OCI-LY7 (cell line): ENCODE measurements at regions not wholly inside any gene's neighbourhood (a gene's known extent, or its start where the extent isn't known, plus 50 kb on each side); places are given as distances from the start of the nearest gene placed in this dataset.

Source experiments
- BruUV-seq: library from RNA; stranded (reverse); fragments of 400-500 nt; replicated peaks from 2 replicates; lab custom pipeline; 2021; lab: Mats Ljungman, UMichigan
- CTCF ChIA-PET: fragments of 300-600 bp; sonication (Branson Sonifier 250); formaldehyde crosslinking; loops from one replicate; lab custom pipeline; 2022; ENCODE audit warnings: antibody characterized with exemption; ENCODE audit not compliant: unreplicated experiment; lab: Charles Lee
- POLR2A ChIA-PET: fragments of 300-600 bp; sonication (Branson Sonifier 250); formaldehyde crosslinking; loops from one replicate; lab custom pipeline; 2022; ENCODE audit warnings: antibody characterized with exemption; lab: Charles Lee
- DNase-seq: peaks from one replicate; pipeline ENCODE4 v3.0.0-alpha.2; 2015; ENCODE audit warnings: low spot score
- H2AFZ ChIP-seq: fragments of 200-600 bp; sonication (generic), shearing (Covaris generic); 2 replicates; pipeline ENCODE4 v1.6.1; 2014; ENCODE audit warnings: mild to moderate bottlenecking, antibody characterized with exemption, low read length, moderate library complexity
- H3K27ac ChIP-seq: fragments of 200-600 bp; sonication (generic); 2 replicates; pipeline ENCODE4 v1.5.1; 2014; ENCODE audit warnings: mixed run types, low read depth, mild to moderate bottlenecking, moderate library complexity, low read length, inconsistent platforms; ENCODE audit not compliant: poor library complexity, severe bottlenecking
- H3K36me3 ChIP-seq: fragments of 200-600 bp; sonication (generic); 2 replicates; pipeline ENCODE4 v1.6.1; 2014; ENCODE audit warnings: mild to moderate bottlenecking, antibody characterized with exemption, low read length, moderate library complexity, mixed read lengths; ENCODE audit not compliant: insufficient read depth
- H3K4me1 ChIP-seq: fragments of 200-600 bp; sonication (generic); 2 replicates; pipeline ENCODE4 v1.5.1; 2014; ENCODE audit warnings: mild to moderate bottlenecking, low read length; ENCODE audit not compliant: insufficient read depth, poor library complexity, severe bottlenecking
- H3K4me2 ChIP-seq: fragments of 200-600 bp; sonication (generic); 2 replicates; pipeline ENCODE4 v1.6.1; 2014; ENCODE audit warnings: mild to moderate bottlenecking, low read length
- H3K4me3 ChIP-seq: fragments of 200-600 bp; sonication (generic); 2 replicates; pipeline ENCODE4 v1.5.1; 2014; ENCODE audit warnings: mild to moderate bottlenecking, low read depth, low read length; ENCODE audit not compliant: poor library complexity, severe bottlenecking
- H3K79me2 ChIP-seq: fragments of 200-600 bp; sonication (generic); 2 replicates; pipeline ENCODE4 v1.6.1; 2016; ENCODE audit warnings: low read depth, mild to moderate bottlenecking, low read length, moderate library complexity, mixed read lengths; ENCODE audit not compliant: insufficient read depth
- H3K9me2 ChIP-seq: fragments of 200-600 bp; sonication (generic); 2 replicates; pipeline ENCODE4 v1.6.1; 2016; ENCODE audit warnings: mild to moderate bottlenecking, low read length, mixed read lengths; ENCODE audit not compliant: insufficient read depth
- H3K9me3 ChIP-seq: fragments of 200-600 bp; sonication (generic); 2 replicates; pipeline ENCODE4 v1.6.1; 2014; ENCODE audit warnings: mild to moderate bottlenecking, mixed run types, low read length, mixed read lengths
- H4K20me1 ChIP-seq: fragments of 200-600 bp; sonication (generic); 2 replicates; pipeline ENCODE4 v1.6.1; 2014; ENCODE audit warnings: mild to moderate bottlenecking, antibody characterized with exemption, low read length, moderate library complexity, mixed read lengths; ENCODE audit not compliant: insufficient read depth
- EZH2phosphoT487 ChIP-seq: fragments of 200-600 bp; sonication (generic); IDR thresholded peaks from 2 replicates; pipeline ENCODE4 v1.6.1; 2018; ENCODE audit warnings: low read depth, borderline replicate concordance, mild to moderate bottlenecking, mixed run types, antibody characterized with exemption, low read length, moderate library complexity, mixed read lengths
- intact Hi-C: fragments of 100-400 bp; cut with micrococcal nuclease; formaldehyde crosslinking; loops from one replicate; pipeline ENCODE4 v1.10.0; 2022; ENCODE audit not compliant: unreplicated experiment
- TF ChIP-seq, protein P1 (sequence below): fragments of 200-600 bp; sonication (generic); conservative IDR thresholded peaks from 2 replicates; pipeline ENCODE4 v1.5.1; 2014; ENCODE audit warnings: mild to moderate bottlenecking, antibody characterized with exemption, low read length, moderate library complexity, mixed read lengths

DNA sequence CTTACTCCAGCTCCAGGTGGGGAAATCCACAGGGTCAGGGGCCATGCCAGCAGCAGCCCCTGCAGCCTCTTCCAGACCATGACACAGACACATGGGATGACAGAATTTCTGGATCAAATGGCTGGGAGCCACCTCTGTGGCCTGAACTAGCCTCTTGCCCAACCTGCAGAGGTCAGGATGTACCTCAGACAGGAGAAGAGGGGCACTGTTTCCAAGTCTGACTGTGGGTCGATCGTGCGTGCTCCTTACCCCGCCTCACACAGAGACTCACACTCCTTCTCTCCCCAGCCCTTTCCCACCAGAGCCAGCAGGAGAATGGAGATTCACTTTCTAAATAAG lies 131.9 kb downstream of the FAM43A start:
- Histone ChIP-seq H3K79me2 (no peaks in the 10 kb centered on the region), H3K4me3 (no peak overlapping the region), H2AFZ (no peak overlapping the region), H3K36me3 (no peaks in the 10 kb centered on the region), H3K9me2 (no peaks in the 10 kb centered on the region), H3K9me3 (no peaks in the 10 kb centered on the region), H3K27ac (no peak overlapping the region), H4K20me1 (no peaks in the 10 kb centered on the region), H3K4me2 (no peak overlapping the region), H3K4me1 (no peaks in the 10 kb centered on the region)
- intact Hi-C loops: no loop called here
- BruUV-seq: no TSS peak
- DNase-seq: no peak
- TF ChIP-seq, protein P1, sequence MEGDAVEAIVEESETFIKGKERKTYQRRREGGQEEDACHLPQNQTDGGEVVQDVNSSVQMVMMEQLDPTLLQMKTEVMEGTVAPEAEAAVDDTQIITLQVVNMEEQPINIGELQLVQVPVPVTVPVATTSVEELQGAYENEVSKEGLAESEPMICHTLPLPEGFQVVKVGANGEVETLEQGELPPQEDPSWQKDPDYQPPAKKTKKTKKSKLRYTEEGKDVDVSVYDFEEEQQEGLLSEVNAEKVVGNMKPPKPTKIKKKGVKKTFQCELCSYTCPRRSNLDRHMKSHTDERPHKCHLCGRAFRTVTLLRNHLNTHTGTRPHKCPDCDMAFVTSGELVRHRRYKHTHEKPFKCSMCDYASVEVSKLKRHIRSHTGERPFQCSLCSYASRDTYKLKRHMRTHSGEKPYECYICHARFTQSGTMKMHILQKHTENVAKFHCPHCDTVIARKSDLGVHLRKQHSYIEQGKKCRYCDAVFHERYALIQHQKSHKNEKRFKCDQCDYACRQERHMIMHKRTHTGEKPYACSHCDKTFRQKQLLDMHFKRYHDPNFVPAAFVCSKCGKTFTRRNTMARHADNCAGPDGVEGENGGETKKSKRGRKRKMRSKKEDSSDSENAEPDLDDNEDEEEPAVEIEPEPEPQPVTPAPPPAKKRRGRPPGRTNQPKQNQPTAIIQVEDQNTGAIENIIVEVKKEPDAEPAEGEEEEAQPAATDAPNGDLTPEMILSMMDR: no peak
- TF ChIP-seq EZH2phosphoT487: no peak
- ChIA-PET CTCF (interaction anchor here (1.2 kb wide), 1 partner anchor 135 kb away, joined by 3 read pairs; no protein-coding TSS in a partner anchor), POLR2A (no interaction called here)

DNA sequence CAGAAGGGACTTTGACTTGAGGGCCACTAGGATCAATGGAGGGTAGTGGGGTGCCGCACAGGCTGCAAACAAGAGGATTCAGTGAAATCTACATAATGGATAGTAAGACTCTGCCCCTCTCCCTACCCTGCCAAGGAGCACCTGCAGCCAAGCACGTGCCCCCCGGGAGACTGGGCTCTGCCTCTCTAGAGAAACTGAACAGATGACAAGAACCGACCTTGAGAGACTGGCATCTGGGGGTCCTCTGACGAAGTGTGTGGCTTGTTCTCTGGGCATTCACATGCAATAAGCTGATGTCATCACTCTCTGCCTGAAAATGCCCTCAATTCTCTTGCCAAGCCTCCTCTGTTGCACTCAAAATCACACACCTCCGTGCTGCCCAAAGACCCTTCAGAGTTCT lies 132.3 kb downstream of the FAM43A start:
- TF ChIP-seq, protein P1: no peak
- TF ChIP-seq EZH2phosphoT487: no peak
- intact Hi-C loops: no loop called here
- no peak overlapping the region for H3K4me2 ChIP-seq
- no peak for DNase-seq
- no peaks in the 10 kb centered on the region for H4K20me1 ChIP-seq
- no peaks in the 10 kb centered on the region for H3K9me2 ChIP-seq
- ChIA-PET POLR2A (no interaction called here), CTCF (interaction anchor here (1.2 kb wide), 1 partner anchor 135 kb away, joined by 3 read pairs; no protein-coding TSS in a partner anchor)
- H3K27ac ChIP-seq: no peak overlapping the region
- no peaks in the 10 kb centered on the region for H3K36me3 ChIP-seq
- no peaks in the 10 kb centered on the region for H3K79me2 ChIP-seq
- H3K4me1 ChIP-seq: no peaks in the 10 kb centered on the region
- H3K9me3 ChIP-seq: no peaks in the 10 kb centered on the region
- BruUV-seq: no TSS peak
- H2AFZ ChIP-seq: no peak overlapping the region
- H3K4me3 ChIP-seq: no peak overlapping the region

DNA sequence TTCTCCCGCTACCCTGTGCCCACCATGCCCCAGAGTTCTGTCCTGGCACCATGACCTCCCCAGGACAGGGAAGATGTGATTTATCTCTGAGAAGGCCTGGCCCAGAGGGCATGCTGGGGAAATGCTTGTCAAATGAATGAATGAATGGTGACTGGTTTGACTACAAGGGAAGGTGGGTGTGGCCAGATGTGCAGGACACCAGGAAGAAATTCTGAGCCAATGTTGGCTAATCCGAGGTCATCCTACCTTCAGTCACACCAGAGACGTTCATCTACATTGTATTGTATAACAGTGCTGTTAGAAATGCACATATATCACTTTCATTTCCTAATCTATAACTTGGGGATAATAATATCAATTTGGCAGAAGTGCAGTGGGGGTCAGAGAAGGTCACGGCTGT lies 138.4 kb downstream of the FAM43A start:
- H4K20me1 ChIP-seq: no peaks in the 10 kb centered on the region
- H3K9me3 ChIP-seq: no peaks in the 10 kb centered on the region
- ChIA-PET CTCF (no interaction called here), POLR2A (no interaction called here)
- peaks cover 6% of the 10 kb centered on the region for H3K4me1 ChIP-seq
- no TSS peak for BruUV-seq
- no peak overlapping the region for H3K4me2 ChIP-seq
- intact Hi-C loops: no loop called here
- no peak for DNase-seq
- no peak overlapping the region for H3K4me3 ChIP-seq
- no peak overlapping the region for H3K27ac ChIP-seq
- H3K36me3 ChIP-seq: no peaks in the 10 kb centered on the region
- TF ChIP-seq, protein P1: no peak
- H3K9me2 ChIP-seq: no peaks in the 10 kb centered on the region
- no peak overlapping the region for H2AFZ ChIP-seq
- no peaks in the 10 kb centered on the region for H3K79me2 ChIP-seq
